Calu3 (cell line): ENCODE measurements at regions not wholly inside any gene's neighbourhood (a gene's known extent, or its start where the extent isn't known, plus 50 kb on each side); places are given as distances from the start of the nearest gene placed in this dataset.

Source experiments
- BruUV-seq: library from RNA; stranded (reverse); fragments of 400-500 nt; replicated peaks from 2 replicates; lab custom pipeline; 2021; lab: Mats Ljungman, UMichigan
- CTCF ChIA-PET: fragments of 300-600 bp; sonication (Branson Sonifier 250); formaldehyde crosslinking; loops from one replicate; lab custom pipeline; 2022; ENCODE audit warnings: antibody characterized with exemption; lab: Charles Lee
- DNase-seq: peaks from one replicate; pipeline ENCODE4 v3.0.0; 2022
- H3K27ac Mint-ChIP-seq: one replicate; pipeline ENCODE4 v1.8.0; 2022; ENCODE audit warnings: mixed read lengths; ENCODE audit not compliant: unreplicated experiment
- H3K27me3 Mint-ChIP-seq: one replicate; pipeline ENCODE4 v1.8.0; 2022; ENCODE audit warnings: mixed read lengths; ENCODE audit not compliant: unreplicated experiment
- H3K36me3 Mint-ChIP-seq: one replicate; pipeline ENCODE4 v1.8.0; 2022; ENCODE audit warnings: mild to moderate bottlenecking, moderate library complexity, mixed read lengths; ENCODE audit not compliant: insufficient read depth, unreplicated experiment
- H3K4me1 Mint-ChIP-seq: one replicate; pipeline ENCODE4 v1.8.0; 2022; ENCODE audit warnings: mild to moderate bottlenecking, low read depth, mixed read lengths; ENCODE audit not compliant: unreplicated experiment
- H3K4me3 Mint-ChIP-seq: one replicate; pipeline ENCODE4 v1.8.0; 2022; ENCODE audit warnings: mild to moderate bottlenecking, low read depth, moderate library complexity, mixed read lengths; ENCODE audit not compliant: unreplicated experiment
- H3K9me3 Mint-ChIP-seq: one replicate; pipeline ENCODE4 v1.8.0; 2022; ENCODE audit warnings: low read depth, mixed read lengths; ENCODE audit not compliant: unreplicated experiment
- intact Hi-C: fragments of 100-400 bp; cut with micrococcal nuclease; formaldehyde crosslinking; loops from one replicate; pipeline ENCODE4 v1.10.0; 2022; ENCODE audit not compliant: unreplicated experiment
- TF ChIP-seq, protein P1 (sequence below): fragments of 200-600 bp; IDR thresholded peaks from one replicate; pipeline ENCODE4 v1.8.0; 2022; ENCODE audit warnings: antibody characterized with exemption; ENCODE audit not compliant: unreplicated experiment

DNA sequence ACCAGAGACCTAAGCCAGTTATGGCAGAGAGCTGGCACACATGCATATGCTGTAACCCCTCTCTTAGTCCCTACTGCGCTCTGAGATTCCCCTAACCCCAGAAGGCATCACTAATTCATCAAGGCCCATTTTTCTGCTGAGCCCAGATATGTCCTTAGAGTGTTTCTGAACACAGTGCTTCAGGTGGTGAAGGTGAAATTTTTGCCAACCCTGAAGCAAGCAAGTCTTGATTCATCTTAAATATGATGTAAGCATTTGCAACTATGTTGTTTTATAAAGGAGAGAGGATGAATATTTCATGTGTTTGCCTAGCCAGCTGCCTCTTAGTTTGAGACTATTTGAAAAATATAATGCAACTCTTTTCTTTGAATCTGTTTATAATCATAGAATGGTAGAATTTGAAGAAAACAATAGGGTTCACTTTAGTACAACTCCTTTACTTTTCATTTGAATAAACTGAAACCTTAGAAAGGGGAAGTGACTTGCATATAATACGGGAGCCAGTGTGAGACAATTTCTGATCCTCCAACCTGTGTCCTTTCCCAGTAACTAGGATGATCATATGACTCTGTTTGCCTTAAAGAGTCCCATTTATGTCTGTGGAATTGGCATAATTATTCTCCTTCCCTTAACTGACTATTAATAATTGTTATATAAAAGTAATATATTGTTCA lies 194.3 kb upstream of the MTNR1B start:
- TF ChIP-seq, protein P1, sequence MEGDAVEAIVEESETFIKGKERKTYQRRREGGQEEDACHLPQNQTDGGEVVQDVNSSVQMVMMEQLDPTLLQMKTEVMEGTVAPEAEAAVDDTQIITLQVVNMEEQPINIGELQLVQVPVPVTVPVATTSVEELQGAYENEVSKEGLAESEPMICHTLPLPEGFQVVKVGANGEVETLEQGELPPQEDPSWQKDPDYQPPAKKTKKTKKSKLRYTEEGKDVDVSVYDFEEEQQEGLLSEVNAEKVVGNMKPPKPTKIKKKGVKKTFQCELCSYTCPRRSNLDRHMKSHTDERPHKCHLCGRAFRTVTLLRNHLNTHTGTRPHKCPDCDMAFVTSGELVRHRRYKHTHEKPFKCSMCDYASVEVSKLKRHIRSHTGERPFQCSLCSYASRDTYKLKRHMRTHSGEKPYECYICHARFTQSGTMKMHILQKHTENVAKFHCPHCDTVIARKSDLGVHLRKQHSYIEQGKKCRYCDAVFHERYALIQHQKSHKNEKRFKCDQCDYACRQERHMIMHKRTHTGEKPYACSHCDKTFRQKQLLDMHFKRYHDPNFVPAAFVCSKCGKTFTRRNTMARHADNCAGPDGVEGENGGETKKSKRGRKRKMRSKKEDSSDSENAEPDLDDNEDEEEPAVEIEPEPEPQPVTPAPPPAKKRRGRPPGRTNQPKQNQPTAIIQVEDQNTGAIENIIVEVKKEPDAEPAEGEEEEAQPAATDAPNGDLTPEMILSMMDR: no peak
- Mint-ChIP-seq H3K4me3 (no peak overlapping the region), H3K9me3 (no peaks in the 10 kb centered on the region), H3K36me3 (no peaks in the 10 kb centered on the region), H3K27ac (no peak overlapping the region), H3K27me3 (no peaks in the 10 kb centered on the region), H3K4me1 (no peaks in the 10 kb centered on the region)
- CTCF ChIA-PET: no interaction called here
- BruUV-seq: no TSS peak
- intact Hi-C loops: no loop called here
- no peak for DNase-seq

DNA sequence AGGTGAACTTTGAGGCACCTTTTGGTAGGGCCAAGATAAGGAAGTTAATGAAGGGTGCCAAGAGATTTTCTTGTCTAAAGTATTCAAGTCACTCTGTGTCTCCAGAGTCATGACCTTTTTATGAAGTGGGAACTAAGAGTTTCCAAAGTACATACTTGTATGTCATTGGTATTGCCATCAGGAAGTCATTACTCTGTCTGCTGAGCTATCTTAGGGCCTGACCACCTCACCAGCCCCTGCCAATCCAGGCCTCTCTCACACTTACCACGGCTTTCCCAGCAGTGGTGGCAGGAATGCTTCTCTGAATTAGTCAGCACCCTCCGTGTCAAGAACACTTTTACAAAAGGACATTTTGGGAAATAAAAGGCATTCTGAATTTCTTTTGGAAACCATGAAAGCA lies 192.8 kb upstream of the MTNR1B start:
- H3K9me3 Mint-ChIP-seq: no peaks in the 10 kb centered on the region
- intact Hi-C loops: no loop called here

DNA sequence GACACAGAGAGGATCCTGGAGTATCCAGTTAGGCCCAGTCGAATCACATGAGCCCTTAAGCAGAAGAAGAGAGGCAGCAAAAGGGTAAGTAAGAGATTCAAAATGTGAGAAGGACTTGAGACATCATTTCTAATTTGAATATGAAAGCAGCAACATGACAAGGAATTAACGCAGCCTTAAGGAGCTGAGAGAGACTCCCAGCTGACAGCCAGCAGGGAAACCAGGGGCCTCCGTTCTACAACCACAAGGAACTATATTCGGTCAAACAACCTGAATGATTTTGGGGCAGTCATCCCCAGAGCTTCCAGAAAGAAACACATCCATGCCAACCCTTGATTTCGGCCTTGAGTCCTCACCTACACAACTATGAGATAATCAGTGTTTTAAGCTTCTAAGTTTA lies 189.7 kb upstream of the MTNR1B start:
- TF ChIP-seq, protein P1: no peak
- Mint-ChIP-seq H3K27me3 (no peaks in the 10 kb centered on the region), H3K4me1 (no peaks in the 10 kb centered on the region), H3K36me3 (no peaks in the 10 kb centered on the region), H3K4me3 (no peak overlapping the region), H3K27ac (no peak overlapping the region), H3K9me3 (no peaks in the 10 kb centered on the region)
- no peak for DNase-seq
- intact Hi-C loops: no loop called here
- CTCF ChIA-PET: no interaction called here
- no TSS peak for BruUV-seq

More for the DNA sequence above, 192.8 kb upstream of the MTNR1B start:
- no TSS peak for BruUV-seq
- no peak overlapping the region for H3K4me3 Mint-ChIP-seq
- no peaks in the 10 kb centered on the region for H3K27me3 Mint-ChIP-seq
- no peaks in the 10 kb centered on the region for H3K36me3 Mint-ChIP-seq
- no peak overlapping the region for H3K27ac Mint-ChIP-seq
- no peak for DNase-seq
- TF ChIP-seq, protein P1: no peak
- CTCF ChIA-PET: interaction anchor here (0.6 kb wide), 1 partner anchor 329 kb away, joined by 5 read pairs; no protein-coding TSS in a partner anchor
- H3K4me1 Mint-ChIP-seq: no peaks in the 10 kb centered on the region

DNA sequence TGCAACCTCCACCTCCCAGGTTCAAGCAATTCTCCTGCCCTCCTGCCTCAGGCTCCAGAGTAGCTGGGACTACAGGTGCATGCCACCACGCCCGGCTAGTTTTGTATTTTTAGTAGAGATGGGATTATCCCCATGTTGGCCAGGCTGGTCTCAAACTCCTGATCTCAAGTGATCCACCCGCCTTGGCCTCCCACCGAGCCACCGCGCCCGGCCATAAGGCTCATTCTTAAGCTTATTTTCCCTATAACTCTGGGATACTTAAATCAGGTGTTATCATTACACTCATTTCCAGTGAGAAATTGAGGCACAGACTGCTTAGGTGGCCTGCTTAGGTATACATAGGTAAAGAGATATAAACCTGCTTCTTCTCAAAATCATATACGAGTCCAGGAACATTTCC lies 188.3 kb upstream of the MTNR1B start:
- no peak for DNase-seq
- intact Hi-C loops: no loop called here
- no peaks in the 10 kb centered on the region for H3K4me1 Mint-ChIP-seq
- H3K36me3 Mint-ChIP-seq: no peaks in the 10 kb centered on the region
- no TSS peak for BruUV-seq
- no peak overlapping the region for H3K27ac Mint-ChIP-seq
- no peak overlapping the region for H3K4me3 Mint-ChIP-seq
- TF ChIP-seq, protein P1: no peak
- H3K27me3 Mint-ChIP-seq: no peaks in the 10 kb centered on the region
- no peaks in the 10 kb centered on the region for H3K9me3 Mint-ChIP-seq
- CTCF ChIA-PET: no interaction called here
